Jurkat, Clone E6-1 (cell line): ENCODE measurements at regions not wholly inside any gene's neighbourhood (a gene's known extent, or its start where the extent isn't known, plus 50 kb on each side); places are given as distances from the start of the nearest gene placed in this dataset.
"Not testable (repeated sequence)": the region's sequence is repeated elsewhere in the genome, so short reads cannot be mapped to it uniquely, and the experiment has no call there.

Source experiments
- DNase-seq: peaks from one replicate; pipeline ENCODE4 v3.0.0-alpha.2; 2011; ENCODE audit warnings: low read depth, low spot score
- H3K4me3 ChIP-seq: 2 replicates; pipeline ENCODE4 v1.5.1; 2011; ENCODE audit warnings: mild to moderate bottlenecking, low read length, control low read depth, moderate library complexity

DNA sequence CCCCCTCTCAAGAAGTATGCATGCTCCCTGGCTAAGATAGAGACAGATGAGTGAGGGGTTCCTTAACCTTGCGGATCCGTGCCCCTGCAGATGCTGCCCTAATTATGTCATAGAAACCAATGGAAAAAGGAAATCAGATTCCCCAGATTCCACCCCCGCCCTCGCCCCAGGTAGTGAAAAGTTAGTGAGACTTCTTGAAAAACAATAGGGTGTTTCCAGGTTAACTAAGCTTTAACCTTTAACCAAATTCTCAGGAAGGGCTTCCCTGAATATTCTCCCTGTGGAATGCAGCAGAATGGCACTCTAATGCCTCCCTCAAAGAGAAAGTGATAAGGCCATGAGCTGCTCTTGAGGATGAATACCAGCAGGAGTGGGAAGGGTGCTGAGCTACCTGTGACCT, 116.0 kb upstream of the RANBP3L start:
- no peak overlapping the region for H3K4me3 ChIP-seq

DNA sequence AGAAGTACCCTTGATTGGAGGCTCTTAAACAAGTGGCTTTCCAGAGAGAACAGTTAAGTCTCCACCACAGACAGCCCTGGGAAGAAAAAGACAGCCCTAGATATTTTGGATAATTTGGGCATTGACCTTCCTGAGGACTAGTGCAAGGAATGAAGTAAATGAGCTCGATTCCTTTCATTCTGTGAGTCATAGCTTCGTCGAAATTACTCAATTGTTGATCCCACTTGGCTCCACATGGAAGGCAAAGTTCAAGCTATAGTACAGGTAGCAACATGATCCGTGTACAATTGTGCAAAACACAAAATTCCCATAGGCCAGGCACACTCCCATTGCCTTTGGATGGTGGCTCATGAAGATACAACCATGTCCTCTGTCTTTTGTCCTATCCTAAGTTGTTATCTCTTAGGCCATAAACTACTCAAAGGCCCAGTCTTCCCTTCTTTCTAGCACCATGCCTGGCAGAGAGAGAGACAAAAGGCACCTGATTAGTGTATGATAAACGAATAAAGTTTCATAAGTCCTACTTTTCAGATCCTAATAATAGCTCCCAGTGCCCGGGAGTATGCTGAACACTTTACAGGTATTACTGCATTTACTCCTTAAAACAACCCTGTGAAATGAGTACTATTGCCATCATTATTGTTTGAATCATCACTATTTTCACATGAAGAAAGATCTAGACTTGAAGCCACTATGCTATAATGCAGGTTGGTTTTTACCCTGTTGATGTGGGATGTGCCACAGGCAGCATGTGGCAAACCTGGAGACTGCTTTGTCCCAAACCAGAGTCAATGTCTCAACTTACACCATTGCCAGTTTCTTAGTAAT, 116.7 kb upstream of the RANBP3L start:
- DNase-seq, result no peak
- H3K4me3 ChIP-seq, result no peak overlapping the region

More for the DNA sequence above, 116.0 kb upstream of the RANBP3L start:
- DNase-seq, result no peak

DNA sequence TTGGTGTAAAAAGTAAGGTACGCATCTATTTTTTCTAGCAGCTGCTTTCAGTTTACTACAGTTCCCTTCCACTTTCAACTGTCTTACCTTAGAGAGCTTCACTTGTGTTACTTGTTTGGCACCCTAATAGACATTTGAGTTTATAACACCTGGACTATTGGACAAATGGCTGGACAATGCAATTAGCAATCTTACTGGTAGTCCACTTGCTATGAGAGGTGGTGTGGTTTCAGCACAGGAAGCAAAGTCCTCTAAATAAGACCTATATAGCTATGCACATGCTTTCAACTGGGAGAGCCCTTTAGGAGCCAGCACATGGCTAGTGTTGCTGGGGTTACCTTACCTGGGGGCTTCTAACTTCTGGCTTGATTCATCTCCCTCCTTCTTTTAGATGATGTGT, 119.6 kb upstream of the RANBP3L start:
- DNase-seq, result no peak
- no peak overlapping the region for H3K4me3 ChIP-seq

DNA sequence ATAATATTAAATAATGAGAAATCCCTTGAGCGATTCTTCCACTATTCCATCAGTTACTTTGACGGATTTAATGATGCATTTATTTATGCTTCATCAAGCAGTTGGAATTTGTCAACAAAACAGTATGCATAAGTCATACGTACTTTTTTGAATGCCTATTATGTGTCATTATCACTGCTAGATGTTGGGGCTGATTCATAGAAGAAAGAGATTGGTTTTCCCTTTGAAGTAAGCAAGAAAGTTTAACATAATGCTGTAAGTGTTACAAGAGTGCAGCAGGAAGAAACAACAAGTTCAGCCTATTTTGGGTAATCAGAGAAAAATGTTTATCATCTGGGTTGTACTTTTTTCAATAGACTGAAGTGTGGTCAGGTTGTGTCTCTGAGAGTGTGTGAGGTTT, 121.2 kb upstream of the RANBP3L start:
- no peak for DNase-seq
- H3K4me3 ChIP-seq, result no peak overlapping the region

DNA sequence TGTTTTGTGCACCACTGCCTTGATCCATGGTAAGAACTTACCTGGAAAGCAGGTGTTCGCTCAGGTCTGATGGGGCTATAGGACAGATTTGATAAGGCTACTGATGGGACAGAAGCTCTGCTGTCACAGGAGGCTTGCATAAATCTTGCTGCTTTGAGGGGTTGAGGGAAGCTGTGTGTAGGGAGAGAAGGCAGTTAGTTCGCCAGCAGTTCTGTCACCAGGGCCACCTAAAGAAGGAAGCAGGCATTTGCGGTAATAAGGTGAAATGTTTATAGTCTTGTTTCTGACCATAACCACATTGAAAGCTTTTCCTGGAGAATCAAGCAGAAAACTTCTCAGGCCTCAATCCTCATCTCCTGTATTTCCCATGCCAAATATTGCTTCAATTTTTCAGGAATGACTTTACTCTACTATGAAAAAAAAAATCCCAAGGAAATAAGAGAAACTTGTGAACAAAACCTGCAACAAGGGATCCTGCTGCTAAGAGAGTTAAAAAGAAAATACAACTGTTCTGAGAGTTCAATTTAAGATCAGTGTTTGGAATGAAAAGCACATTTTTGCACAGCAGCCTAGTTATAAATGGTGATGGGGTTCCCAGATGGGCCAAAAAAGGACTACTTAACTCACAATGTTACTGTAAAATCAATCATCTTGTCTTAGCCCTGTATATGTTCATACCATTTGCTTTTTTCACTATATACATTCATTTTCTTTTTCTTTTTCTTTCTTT, 122.0 kb upstream of the RANBP3L start:
- DNase-seq, result no peak

DNA sequence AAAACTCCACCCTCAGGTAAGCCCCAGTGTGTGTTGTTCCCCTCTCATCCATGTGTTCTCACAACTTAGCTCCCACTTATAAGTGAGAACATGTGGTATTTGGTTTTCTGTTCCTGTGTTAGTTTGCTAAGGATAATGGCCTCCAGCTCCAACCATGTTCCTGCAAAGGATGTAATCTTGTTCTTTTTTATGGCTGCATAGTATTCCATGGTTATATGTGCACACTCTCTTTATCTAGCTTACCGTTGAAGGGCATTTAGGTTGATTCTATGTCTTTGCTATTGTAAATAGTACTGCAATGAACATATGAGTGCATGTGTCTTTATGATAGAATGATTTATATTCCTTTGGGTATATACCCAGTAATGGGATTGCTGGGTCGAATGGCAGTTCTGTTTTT, 124.4 kb upstream of the RANBP3L start:
- not testable (repeated sequence) for H3K4me3 ChIP-seq, DNase-seq

More for the DNA sequence above, 122.0 kb upstream of the RANBP3L start:
- no peak overlapping the region for H3K4me3 ChIP-seq

DNA sequence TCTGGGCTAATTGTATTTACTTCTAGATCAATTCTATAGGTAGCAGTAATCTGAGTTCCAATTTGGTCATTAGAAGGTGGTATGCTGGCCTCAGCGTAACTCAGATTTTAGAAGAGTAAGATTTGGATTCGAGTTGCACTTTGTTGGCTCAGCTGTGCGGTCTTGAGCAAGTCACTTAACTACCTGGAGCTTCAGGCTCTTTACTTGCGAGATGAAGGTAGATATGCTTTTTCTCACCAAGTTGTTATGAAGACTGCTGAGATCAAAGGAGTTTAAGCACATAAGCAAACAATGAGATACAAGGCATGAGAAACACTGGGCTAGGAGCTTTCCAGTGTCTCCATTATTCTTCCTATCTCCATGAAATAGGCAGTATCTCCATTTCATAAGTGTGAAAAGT, 133.8 kb upstream of the RANBP3L start:
- DNase-seq, result no peak
- no peak overlapping the region for H3K4me3 ChIP-seq

DNA sequence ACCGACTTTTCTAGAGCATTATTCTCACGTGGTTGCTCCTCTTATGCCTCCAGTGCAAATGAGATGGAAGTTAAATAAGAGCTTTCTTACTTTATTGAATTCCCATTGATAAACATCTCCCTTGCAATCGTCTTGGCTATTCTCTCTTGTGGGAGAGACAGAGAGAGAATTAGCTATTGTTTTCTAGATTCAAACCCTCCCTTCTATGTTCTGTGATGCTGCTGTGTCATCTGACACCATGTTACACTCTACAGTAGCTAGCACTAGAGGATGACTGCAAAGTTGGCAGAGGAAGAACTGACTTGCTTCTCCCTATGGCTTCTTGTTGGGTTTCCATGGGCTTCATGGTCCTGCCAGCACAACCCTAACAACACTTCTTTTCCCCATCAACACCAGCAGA, 134.6 kb upstream of the RANBP3L start:
- H3K4me3 ChIP-seq, result no peak overlapping the region
- no peak for DNase-seq

DNA sequence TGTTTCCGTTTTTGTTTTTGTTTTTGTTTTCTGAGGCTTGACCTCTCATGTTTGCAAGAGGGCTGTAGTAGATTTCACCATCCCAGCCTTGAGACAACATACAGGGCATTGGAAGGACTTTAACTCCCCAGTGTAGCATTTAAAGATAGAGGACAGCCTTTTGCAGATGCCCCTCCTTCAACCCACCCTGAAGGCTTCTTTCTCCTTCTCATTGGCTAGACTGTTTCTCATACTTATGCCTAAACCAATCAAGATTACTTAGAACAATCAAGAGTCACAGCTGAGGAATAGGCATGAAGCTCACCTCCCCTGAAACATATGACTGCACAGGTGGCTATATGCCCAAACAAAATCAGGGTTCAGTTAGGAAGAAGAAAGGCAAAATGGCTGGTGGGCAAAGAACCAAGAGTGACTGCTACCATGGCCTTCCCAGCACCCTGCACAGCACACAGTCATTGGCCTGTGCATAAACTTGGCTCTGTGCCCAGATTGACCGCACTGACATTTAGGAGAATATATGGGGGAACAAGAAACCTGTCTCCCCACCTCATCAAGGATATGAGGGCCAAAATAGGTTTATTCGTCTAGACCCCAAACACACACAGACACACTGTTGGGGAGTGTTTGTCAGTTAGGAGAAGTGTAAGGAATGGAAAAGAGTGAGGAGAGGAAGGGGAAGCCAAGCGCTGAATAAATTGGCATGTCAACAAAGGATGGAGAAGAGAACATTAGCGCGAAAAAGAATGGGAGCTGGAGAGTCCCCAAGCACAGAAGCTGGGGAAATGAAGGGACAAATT, 137.3 kb upstream of the RANBP3L start:
- H3K4me3 ChIP-seq, result no peak overlapping the region
- DNase-seq, result no peak

DNA sequence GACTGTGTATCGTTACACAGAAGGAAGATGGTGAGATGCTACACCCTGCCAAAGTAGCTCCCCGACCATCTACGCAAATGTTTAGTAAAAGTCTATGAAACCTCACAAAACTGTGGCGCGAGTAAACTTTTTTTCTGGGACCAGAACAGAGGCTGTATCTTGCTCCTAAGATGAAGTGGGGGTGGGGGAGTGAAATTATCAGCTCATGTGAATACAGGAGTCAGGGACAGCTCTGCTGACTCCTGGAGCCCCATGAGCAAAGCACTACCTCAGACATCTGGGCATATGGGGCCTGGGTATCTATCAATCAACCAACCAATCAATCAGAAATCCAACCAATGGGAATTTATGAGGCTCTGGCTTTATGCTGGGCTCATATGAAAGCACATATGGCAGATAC, 138.6 kb upstream of the RANBP3L start:
- no peak for DNase-seq
- H3K4me3 ChIP-seq, result no peak overlapping the region

DNA sequence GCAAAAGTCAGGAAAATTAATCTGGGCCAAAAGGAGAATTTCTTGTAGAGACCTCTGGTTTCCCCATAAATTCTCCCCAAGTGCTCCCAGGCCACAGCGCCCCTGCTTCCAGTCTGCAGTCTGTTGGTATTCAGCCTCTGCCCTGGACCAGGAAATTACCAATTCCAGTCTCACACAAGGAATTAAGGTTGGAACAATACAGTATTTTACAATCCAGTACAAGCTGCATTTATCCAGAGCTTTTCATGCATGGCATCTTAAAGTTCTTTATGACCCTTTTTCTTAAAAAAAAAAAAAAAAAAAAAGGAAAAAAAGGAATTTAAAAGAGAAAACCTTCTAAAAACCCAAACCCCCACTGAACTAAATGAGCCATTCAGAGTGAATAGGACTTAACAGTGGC, 139.6 kb upstream of the RANBP3L start:
- DNase-seq, result no peak

DNA sequence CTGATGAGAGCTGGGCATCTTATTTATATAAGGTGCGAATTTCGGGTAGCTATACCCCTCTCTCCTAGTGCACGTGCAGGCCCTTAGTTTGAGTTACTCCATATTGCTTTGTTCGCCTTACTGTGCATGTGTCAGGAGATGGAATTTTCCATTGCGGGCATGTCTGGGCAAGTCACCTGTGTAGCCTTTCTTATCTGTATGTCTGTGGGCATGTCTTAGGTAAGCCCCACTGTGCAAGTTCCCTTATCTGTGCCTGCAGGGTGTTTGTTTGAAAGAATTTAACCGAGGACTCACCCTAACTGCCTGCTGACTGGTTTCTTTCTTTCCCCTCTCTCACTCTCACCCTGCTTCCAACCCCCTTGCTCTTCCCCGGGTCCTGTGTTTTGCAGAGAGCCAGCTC, 140.7 kb upstream of the RANBP3L start:
- no peak overlapping the region for H3K4me3 ChIP-seq

More for the DNA sequence above, 139.6 kb upstream of the RANBP3L start:
- H3K4me3 ChIP-seq, result no peak overlapping the region

DNA sequence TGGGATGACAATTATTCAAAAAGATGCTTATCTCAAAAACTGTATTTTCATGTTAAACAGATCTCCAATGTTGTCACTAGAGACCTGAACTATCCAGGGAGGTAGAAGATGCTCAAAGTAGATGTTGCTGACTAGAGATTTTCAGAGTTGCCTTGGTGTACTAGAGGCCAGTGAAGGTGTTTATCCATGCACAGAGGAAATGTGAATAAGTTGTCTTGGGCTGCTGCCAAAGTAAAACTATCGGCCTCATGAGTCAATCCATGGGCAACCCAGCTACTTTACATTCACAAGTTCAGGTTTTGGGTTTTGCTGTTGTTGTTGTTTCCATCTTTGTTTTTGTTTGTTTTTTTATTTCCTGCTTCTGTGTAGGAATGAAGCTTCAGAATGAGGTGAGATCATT, 141.1 kb upstream of the RANBP3L start:
- DNase-seq, result peak; percentile 26
- no peak overlapping the region for H3K4me3 ChIP-seq

More for the DNA sequence above, 140.7 kb upstream of the RANBP3L start:
- DNase-seq, result peak; percentile 59

DNA sequence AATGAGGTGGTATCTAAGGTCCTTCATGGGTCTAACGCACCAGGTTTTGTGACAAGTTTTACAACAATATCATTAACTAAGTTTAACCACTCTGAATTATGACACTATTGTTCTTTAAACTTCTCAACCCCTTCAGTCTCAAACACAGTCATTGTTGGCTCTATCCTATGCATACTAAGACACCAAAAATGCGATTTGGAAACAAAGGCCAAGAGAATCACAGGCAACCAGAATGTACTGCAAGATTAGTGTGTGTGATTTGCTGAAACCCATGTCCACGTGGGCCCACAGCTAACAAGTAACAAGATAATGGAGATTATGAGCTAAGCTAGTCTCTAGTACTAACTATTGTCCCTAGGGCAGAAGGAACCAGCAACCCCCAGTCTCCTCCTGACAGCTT, 142.2 kb upstream of the RANBP3L start:
- DNase-seq, result no peak
- H3K4me3 ChIP-seq, result no peak overlapping the region

DNA sequence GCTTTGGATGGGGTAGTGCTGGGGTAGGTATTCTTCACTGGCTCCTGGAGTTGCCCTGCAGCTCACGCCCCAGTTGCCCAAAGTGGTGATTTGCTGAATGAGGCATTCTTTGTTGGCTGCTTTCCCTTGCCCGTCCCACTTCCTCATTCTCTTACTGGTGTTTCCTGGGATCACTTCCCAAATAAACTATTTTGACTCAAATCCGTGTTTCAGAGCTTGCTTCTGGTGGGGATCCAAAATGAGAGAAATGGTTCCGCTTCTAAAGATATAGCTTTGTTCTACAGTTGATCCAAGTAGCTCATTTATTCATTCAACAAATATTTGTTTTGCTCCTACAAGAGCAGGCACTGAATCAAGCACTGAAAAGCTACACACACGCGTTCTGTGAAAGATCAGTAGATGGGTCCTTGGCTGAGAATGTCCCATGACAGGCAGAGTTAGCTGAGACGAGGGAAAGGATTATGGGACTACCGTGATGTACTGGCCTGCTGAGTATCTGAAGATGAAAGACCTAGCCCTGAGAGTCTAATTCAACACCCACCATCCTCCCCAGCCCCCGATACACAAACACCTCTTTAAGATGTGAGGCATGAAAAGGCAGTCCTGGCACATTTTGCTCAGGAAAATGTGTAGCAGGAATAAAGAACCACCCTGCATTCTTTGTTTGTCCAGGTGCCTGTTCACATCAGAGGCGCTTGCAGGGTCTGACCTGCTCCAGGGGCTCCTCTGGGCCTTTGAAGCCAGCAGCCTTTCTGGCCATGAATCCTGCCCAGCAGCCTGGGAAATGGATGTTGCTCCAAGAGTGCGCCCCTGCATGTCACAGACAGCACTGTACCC, 143.1 kb upstream of the RANBP3L start:
- no peak for DNase-seq
- no peak overlapping the region for H3K4me3 ChIP-seq

DNA sequence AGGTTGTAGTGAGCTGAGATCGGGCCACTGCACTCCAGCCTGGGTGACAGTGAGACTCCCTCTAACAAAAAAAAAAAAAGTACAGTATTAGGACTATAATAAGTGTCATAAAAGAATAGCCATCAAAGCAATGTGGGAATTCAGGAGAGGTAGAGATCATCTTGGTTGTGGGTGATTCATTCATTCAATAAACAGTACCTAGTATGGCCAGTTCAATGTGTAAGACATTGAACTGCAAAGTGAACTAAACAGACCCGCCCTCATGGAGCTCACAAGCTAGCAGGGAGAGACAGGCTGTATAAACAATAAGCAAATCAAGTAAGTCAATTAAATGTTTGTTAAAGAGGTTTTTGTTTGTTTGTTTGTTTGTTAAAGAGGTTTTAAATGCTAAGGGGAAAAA, 146.1 kb upstream of the RANBP3L start:
- no peak overlapping the region for H3K4me3 ChIP-seq
- no peak for DNase-seq

DNA sequence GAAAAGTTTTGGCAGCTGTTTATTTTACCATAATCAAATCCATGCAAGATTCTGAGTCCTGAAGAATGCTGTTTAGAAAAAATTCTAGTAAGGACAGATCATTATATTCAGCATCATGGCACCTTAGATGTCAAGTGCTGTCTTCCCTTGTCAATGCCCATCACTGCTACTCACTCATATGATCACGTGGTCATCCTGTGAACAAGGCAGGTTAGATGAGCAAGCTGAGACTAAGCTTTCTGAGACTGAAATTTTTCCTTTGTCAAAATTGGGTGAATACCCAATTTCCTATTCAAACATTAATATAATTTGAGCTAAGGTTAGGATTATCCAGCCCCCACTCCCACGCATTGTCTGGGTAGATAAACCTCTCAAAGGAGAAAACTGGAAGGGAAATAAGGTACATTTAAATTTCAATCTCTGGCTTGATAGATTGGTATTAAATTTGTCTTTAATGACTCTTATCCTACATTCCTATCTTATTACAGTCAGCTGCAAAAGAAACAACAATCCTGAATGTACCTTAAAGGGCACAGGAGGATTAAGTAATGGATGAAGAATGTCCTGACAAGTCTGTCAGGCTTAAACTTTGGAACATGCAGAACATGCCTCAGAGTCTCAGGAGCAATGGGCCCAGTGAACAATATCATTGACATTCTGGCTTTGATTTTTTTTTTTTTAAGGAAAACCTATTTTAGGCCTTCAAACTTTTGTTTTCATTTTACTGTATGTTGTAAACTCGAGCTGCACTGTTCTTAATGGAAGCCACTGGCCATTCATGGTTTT, 148.7 kb upstream of the RANBP3L start:
- H3K4me3 ChIP-seq, result no peak overlapping the region
- DNase-seq, result no peak

DNA sequence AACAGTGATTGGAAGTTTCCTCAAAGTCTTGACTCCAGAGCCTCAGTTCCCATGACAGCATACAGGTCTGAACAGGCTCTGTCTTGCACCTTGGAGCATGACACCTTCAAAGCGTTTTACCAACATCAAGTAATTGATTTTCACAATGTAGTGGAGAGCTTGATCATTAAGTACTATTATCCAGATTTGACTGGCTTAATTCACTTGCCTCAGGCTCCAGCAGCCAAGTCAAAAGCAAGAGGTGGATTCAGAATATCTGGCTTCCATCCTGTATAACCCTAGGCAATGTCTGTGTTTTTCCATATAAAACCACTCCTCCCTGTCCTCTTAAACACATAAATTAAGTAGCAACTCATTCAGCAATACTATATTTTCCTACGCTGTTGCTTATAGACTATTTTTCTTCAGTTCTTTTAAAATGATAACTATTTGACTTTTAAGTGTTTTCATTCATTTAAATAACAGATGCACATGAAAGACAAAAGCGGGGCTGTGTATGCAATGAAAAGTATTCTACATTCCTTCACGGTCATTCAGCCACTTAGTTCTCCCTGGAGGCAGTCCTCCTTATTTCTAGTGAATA, 150.8 kb upstream of the RANBP3L start:
- H3K4me3 ChIP-seq, result no peak overlapping the region
- DNase-seq, result no peak
